ENCODE measurements at regions not wholly inside any gene's neighbourhood (a gene's known extent, or its start where the extent isn't known, plus 50 kb on each side); places are given as distances from the start of the nearest gene placed in this dataset.

DNA sequence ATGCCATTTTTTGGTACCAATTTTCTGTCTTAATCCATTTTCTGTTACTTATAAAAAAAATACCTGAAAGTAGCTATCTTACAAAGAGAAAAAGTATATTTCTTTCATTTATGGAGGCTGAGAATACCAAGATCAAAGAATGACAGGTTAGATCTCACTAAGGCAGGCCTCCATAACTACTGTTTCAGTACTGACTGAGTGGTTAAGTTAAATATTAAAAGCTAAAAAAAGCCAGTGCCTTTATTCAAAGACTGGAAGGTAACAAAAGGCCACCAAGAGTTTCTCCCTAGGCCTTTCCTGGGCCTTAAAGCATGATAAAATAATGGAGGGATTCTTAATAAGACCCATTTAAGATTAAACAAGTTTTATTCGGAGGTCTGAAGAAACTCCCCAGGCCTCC lies 687.7 kb upstream of the ADGRL4 start:
- in situ Hi-C loops (cut with HindIII; ENCODE audit: low pct_ligation_motif_present, low pct_unique_long_range_greater_than_20kb, low sequenced_read_pairs), result no loop called here
- DNase-seq, result no peak

DNA sequence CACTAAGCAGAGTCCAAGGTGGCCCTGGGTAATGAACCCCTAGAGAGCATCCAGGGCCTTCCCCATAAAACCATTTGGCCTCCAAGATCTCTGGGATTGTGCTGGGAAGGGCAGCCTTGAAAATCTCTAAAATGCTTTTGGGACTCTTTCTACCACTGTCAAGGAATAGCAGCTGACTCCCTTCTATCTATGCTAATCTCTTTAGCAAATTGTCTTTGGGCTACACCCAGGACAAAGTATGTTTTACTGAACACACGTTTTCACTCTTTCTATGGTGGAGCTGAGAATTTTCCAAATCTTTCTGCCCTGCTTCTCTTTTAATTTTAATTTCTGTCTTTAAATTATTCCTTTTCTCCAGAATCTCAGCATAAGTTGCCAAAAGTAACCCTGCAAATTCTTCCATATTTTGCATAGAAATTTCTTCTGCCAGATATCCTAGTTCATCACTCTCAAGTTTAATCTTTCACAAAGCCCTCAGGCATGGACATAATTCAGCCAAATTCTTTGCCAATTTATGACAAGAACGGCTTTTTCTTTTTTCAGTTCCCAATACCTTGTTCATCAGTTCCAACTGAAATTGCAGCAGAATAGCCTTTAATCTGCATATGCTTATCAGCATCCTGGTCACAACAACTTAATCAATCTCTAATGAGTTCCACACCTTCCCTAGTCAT lies 687.0 kb upstream of the ADGRL4 start:
- in situ Hi-C loops (cut with HindIII; ENCODE audit: low pct_ligation_motif_present, low pct_unique_long_range_greater_than_20kb, low sequenced_read_pairs), result no loop called here
- no peak for DNase-seq

DNA sequence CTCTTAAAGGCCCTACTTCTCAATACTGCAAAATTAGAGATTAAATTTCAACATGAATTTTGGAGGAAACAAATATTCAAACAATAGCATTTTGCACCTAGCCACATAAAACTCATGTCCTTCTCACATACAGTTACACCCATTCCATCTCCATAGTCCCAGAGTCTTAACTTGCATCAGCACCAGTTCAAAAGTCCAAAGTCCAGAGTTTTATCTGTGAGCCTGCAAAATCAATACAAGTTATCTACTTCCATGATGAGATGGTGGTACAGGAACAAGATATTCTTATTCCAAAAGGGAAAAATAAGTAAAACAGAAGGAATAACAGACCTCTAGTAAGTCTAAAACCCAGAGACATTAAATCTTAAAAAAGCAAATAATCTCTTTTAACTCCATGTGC lies 686.0 kb upstream of the ADGRL4 start:
- DNase-seq, result no peak
- in situ Hi-C loops (cut with HindIII; ENCODE audit: low pct_ligation_motif_present, low pct_unique_long_range_greater_than_20kb, low sequenced_read_pairs), result no loop called here

GRCh38 chr1:79688932-79689331 lies 682.4 kb upstream of the ADGRL4 start:
- DNase-seq, result no peak
- in situ Hi-C loops (cut with HindIII; ENCODE audit: low pct_ligation_motif_present, low pct_unique_long_range_greater_than_20kb, low sequenced_read_pairs), result no loop called here

DNA sequence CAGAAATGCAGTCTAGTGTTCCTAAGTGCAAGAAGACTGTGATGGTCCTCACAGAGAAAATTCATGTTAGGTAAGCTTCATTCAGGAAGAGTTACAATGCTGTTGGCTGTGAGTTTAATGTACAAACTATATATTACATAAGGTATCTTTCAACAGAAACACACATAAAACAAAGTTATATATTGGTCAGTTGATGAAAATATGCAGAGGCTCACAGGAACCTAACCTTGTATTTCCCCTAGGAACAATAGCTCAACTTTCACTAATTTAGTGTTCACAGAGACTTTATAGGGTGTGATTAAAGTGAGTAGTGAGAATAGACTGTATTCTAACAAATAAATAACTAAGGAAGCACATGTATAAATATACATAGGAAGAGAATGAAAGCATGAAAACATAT lies 676.9 kb upstream of the ADGRL4 start:
- DNase-seq, result no peak
- in situ Hi-C loops (cut with HindIII; ENCODE audit: low pct_ligation_motif_present, low pct_unique_long_range_greater_than_20kb, low sequenced_read_pairs), result no loop called here

GRCh38 chr1:79682478-79682877 lies 675.9 kb upstream of the ADGRL4 start:
- DNase-seq, result no peak
- in situ Hi-C loops (cut with HindIII; ENCODE audit: low pct_ligation_motif_present, low pct_unique_long_range_greater_than_20kb, low sequenced_read_pairs), result no loop called here

- in situ Hi-C loops (cut with HindIII; ENCODE audit: low pct_ligation_motif_present, low pct_unique_long_range_greater_than_20kb, low sequenced_read_pairs), result no loop called here
- no peak for DNase-seq
Measured at GRCh38 chr1:79681382-79681781, 674.9 kb upstream of the ADGRL4 start.

- DNase-seq, result no peak
- in situ Hi-C loops (cut with HindIII; ENCODE audit: low pct_ligation_motif_present, low pct_unique_long_range_greater_than_20kb, low sequenced_read_pairs), result no loop called here
Measured at GRCh38 chr1:79679916-79680315, 673.4 kb upstream of the ADGRL4 start.

- DNase-seq, result no peak
- in situ Hi-C loops (cut with HindIII; ENCODE audit: low pct_ligation_motif_present, low pct_unique_long_range_greater_than_20kb, low sequenced_read_pairs), result no loop called here
Measured at GRCh38 chr1:79667848-79668696, 661.5 kb upstream of the ADGRL4 start.

GRCh38 chr1:79667166-79667565 lies 660.6 kb upstream of the ADGRL4 start:
- in situ Hi-C loops (cut with HindIII; ENCODE audit: low pct_ligation_motif_present, low pct_unique_long_range_greater_than_20kb, low sequenced_read_pairs), result no loop called here
- DNase-seq, result no peak

DNA sequence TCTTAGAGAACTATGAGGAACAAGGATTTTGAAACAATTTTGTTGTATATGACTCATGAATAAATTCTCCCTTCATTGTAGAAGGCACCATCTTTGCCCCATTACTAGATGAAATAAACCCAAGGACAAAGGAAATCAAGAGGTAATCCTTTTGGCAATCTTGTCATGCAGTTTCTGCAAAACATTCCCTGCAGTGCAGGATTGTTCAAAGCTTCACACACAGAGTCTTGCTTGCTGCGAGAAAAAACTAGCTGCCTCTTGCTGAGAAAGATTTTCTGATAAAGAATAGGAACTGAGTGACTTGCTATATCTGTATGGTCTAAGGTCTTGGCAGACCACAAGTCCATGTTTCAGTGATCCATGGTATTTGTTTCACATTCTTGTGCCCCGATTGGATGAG lies 657.4 kb upstream of the ADGRL4 start:
- in situ Hi-C loops (cut with HindIII; ENCODE audit: low pct_ligation_motif_present, low pct_unique_long_range_greater_than_20kb, low sequenced_read_pairs), result no loop called here
- DNase-seq, result no peak

- in situ Hi-C loops (cut with HindIII; ENCODE audit: low pct_ligation_motif_present, low pct_unique_long_range_greater_than_20kb, low sequenced_read_pairs), result no loop called here
- no peak for DNase-seq
Measured at GRCh38 chr1:79662596-79662995, 656.1 kb upstream of the ADGRL4 start.

DNA sequence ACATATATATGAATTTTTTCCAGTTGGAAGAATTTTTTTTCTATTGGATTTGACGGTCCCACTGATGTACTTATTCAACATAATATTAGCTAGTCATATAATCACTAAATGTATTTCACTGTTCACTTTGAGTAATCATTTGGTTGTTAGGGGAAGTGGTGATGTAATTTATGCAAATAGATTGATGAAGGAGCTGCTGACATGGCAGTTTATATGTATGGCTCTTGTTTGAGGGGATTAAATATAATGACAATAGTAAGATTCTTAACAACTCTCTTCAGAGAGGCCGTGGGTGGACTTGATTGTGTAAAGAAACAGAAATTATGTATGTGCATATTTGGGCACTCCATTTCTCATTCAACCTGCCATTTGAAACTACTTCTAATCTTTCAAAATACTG lies 653.6 kb upstream of the ADGRL4 start:
- DNase-seq, result no peak
- in situ Hi-C loops (cut with HindIII; ENCODE audit: low pct_ligation_motif_present, low pct_unique_long_range_greater_than_20kb, low sequenced_read_pairs), result no loop called here

- no peak for DNase-seq
- in situ Hi-C loops (cut with HindIII; ENCODE audit: low pct_ligation_motif_present, low pct_unique_long_range_greater_than_20kb, low sequenced_read_pairs), result no loop called here
Measured at GRCh38 chr1:79657951-79658658, 651.6 kb upstream of the ADGRL4 start.

DNA sequence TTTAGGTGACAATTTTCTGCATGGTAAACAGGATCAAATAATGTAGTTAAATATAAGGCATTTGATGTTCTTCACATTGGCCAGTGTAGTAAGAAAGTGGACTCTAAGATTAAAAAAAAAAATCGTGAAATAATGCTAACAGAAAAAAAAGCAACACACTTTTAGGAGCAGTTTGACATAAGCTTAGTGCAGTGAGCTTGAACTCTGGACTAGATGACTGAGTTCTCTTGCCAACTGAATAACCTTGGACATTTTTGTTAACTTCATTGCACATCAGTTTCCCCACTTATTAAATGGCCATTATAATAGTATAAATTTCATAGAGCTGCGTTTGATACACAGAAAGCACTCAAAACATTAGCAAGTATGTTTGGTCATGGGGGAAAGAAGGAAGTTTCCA lies 649.3 kb upstream of the ADGRL4 start:
- in situ Hi-C loops (cut with HindIII; ENCODE audit: low pct_ligation_motif_present, low pct_unique_long_range_greater_than_20kb, low sequenced_read_pairs), result no loop called here

DNA sequence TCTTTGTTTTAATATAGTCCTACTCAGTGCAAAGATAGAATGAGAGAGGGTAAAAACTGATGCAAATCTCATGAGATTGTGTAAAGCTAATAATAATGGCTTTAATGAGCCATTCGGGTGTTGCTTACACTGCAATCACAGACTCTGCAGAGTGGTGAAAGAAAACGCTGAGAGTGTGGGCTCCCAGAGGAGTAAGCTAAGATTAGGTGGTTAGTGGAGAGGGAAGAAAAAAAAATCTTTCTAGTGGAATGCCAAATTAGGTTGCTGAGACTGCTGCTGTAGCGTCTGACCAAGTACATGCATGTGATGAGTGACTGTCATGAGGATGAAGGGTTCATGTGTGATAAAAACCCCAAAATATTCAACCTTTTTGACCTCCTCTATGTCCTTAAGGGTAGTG lies 645.9 kb upstream of the ADGRL4 start:
- DNase-seq, result no peak
- in situ Hi-C loops (cut with HindIII; ENCODE audit: low pct_ligation_motif_present, low pct_unique_long_range_greater_than_20kb, low sequenced_read_pairs), result no loop called here

More for the DNA sequence above, 649.3 kb upstream of the ADGRL4 start:
- no peak for DNase-seq

GRCh38 chr1:79648126-79648525 lies 641.6 kb upstream of the ADGRL4 start:
- in situ Hi-C loops (cut with HindIII; ENCODE audit: low pct_ligation_motif_present, low pct_unique_long_range_greater_than_20kb, low sequenced_read_pairs), result no loop called here
- DNase-seq, result no peak

DNA sequence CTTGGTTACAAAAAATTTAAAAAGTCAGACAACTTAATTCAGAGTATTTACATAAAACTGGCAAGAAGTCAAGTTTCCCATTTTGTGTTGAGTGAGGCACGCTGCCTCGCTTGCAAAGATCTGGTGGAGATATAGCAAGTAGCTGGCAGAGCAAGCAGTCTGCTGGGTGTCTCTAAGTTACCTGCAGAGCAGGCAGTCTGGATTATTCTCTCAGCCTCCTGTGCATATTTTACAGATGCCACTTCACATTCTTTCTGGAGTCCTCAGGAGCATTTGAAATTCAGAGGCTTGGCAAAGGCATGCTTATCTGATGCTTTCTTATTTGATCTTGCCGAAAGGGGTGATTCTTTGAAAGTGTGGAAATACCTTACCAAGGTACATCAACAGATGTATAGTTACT lies 640.4 kb upstream of the ADGRL4 start:
- in situ Hi-C loops (cut with HindIII; ENCODE audit: low pct_ligation_motif_present, low pct_unique_long_range_greater_than_20kb, low sequenced_read_pairs), result no loop called here
- no peak for DNase-seq

DNA sequence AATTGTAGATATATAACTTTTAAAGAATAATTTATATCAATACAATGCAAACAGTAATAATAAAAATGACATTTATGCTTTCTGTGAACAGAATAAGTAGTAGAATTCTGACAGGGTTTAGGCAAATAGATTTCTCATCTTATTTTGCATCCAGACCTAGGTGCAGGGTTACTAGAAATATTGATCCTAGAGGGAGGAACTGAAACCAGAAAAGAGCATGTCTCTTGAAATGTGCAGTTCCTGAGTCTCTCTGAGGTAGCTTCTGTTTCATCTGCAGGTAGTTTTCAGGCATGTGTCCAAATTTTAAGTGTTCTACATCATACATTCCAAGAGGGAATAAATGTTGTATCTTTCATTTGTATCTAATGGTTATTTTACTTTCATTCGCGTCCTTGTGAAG lies 631.9 kb upstream of the ADGRL4 start:
- in situ Hi-C loops (cut with HindIII; ENCODE audit: low pct_ligation_motif_present, low pct_unique_long_range_greater_than_20kb, low sequenced_read_pairs), result no loop called here
- no peak for DNase-seq

DNA sequence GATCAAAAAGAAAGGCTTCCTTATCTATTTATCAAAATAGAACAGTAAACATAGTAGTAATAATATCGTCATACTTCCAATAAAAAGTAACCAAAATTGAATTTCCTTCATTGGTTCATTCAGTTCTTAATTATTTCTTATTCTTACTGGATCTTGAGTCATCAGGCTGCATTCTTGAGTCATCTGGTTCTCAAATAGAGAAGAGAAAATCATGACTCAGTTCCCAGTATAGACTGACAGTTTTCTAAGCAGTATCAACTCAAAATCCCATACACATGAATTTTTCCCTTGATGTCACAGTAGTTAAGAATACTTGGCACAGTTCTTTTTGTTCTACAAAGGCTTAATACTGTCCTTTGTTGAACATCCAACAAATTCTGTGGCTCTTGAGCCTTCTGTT lies 626.9 kb upstream of the ADGRL4 start:
- in situ Hi-C loops (cut with HindIII; ENCODE audit: low pct_ligation_motif_present, low pct_unique_long_range_greater_than_20kb, low sequenced_read_pairs), result no loop called here

More for the DNA sequence above, 626.9 kb upstream of the ADGRL4 start:
- DNase-seq, result peak; percentile 24
